Suprapubic skin (tissue), 4 donors: ENCODE measurements at regions not wholly inside any gene's neighbourhood (a gene's known extent, or its start where the extent isn't known, plus 50 kb on each side); places are given as distances from the start of the nearest gene placed in this dataset.

Experiments
- EP300 ChIP-seq: sonication (generic); formaldehyde crosslinking; IDR thresholded peaks from one replicate; pipeline ENCODE4 v1.6.1; 2017; ENCODE audit warnings: antibody characterized with exemption
- POLR2A ChIP-seq, 2 donors: fragments of 450-650 bp; IDR thresholded peaks; one replicate each; pipeline ENCODE4 v1.6.1; 2017; ENCODE audit warnings: antibody characterized with exemption in 2 of 2, mild to moderate bottlenecking in 2 of 2, moderate library complexity in 2 of 2
- POLR2AphosphoS5 ChIP-seq, 3 donors: sonication (generic); formaldehyde crosslinking; IDR thresholded peaks; one replicate each; pipeline ENCODE4 v1.6.1; 2017; ENCODE audit warnings: antibody characterized with exemption in 3 of 3
- TF ChIP-seq, protein P1 (sequence below), 2 donors: fragments of 200-600 bp in 1 of 2; fragments of 450-650 bp in 1 of 2; sonication (generic) in 1 of 2; IDR thresholded peaks; one replicate each; pipeline ENCODE4 v1.5.1; 2016 to 2019; ENCODE audit warnings: antibody characterized with exemption in 2 of 2, mild to moderate bottlenecking in 1 of 2, moderate library complexity in 1 of 2

DNA sequence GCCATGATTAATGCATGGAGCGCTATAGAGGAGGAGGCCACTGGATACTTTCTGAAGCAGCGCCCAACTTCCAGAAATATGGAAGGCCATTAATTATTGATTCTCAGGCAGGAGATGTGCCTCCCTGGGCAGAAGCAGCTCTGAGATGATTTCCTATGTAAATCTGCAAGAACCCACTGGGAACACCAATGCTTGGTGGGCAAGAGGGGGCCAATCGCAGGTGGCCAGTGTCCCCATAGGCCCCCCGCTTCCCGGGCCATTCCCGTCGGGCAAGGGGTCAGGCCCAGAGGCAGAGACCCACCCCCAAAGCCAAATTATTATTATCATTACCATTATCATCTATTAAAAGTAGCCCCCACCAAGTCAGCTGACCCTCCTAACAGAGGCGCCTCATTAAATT lies 288.0 kb upstream of the TLE3 start:
- TF ChIP-seq, protein P1, sequence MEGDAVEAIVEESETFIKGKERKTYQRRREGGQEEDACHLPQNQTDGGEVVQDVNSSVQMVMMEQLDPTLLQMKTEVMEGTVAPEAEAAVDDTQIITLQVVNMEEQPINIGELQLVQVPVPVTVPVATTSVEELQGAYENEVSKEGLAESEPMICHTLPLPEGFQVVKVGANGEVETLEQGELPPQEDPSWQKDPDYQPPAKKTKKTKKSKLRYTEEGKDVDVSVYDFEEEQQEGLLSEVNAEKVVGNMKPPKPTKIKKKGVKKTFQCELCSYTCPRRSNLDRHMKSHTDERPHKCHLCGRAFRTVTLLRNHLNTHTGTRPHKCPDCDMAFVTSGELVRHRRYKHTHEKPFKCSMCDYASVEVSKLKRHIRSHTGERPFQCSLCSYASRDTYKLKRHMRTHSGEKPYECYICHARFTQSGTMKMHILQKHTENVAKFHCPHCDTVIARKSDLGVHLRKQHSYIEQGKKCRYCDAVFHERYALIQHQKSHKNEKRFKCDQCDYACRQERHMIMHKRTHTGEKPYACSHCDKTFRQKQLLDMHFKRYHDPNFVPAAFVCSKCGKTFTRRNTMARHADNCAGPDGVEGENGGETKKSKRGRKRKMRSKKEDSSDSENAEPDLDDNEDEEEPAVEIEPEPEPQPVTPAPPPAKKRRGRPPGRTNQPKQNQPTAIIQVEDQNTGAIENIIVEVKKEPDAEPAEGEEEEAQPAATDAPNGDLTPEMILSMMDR (IDR thresholded peaks at IDR 0.05), result no peak
- TF ChIP-seq POLR2A (IDR thresholded peaks at IDR 0.05) (no peak), POLR2AphosphoS5 (IDR thresholded peaks at IDR 0.05) (no peak), EP300 (no peak)
